Left renal pelvis (tissue), 4 donors: ENCODE measurements at regions not wholly inside any gene's neighbourhood (a gene's known extent, or its start where the extent isn't known, plus 50 kb on each side); places are given as distances from the start of the nearest gene placed in this dataset.
A peak's percentile ranks its signal among the peaks of the same experiment; 100 is the strongest.
"Not testable (repeated sequence)": the region's sequence is repeated elsewhere in the genome, so short reads cannot be mapped to it uniquely, and the experiment has no call there.

ENCODE experiments used
- DNase-seq, 4 donors: peaks; one replicate each; pipeline ENCODE4 v3.0.0-alpha.2; 2013; ENCODE audit warnings: low read depth in 4 of 4, low spot score in 3 of 4

DNA sequence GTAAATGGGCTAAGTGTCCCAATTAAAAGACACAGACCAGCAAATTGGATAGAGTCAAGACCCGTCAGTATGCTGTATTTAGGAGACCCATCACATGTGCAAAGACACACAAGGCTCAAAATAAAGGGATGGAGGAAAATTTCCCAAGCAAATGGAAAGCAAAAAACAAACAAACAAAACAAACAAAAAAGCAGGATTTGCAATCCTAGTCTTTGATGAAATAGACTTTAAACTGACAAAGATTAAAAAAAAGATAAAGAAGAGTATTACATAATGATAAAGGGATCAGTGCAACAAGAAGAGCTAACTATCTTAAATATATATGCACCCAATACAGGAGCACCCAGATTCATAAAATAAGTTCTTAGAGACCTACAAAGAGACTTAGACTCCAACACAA is 429.6 kb downstream of the MAT2B start:
- DNase-seq = not testable (repeated sequence)

DNA sequence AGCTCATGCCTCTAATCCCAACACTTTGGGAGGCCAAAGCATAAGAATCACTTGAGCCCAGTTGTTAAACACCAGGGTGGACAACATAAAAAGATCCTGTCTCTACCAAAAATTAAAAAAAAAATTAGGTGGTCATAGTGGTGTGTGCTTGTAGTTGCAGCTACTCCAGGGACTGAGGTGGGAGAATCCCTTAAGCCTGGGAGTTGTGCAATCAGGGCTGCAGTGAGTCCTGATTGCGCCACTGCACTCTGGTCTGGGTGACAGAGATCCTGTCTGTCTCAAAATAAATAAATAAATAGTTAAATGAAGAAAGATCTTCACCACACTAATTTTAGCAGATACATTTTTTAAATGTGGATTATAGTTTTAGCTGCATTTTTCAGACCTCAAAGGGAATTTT is 433.2 kb downstream of the MAT2B start:
- DNase-seq = no peak

DNA sequence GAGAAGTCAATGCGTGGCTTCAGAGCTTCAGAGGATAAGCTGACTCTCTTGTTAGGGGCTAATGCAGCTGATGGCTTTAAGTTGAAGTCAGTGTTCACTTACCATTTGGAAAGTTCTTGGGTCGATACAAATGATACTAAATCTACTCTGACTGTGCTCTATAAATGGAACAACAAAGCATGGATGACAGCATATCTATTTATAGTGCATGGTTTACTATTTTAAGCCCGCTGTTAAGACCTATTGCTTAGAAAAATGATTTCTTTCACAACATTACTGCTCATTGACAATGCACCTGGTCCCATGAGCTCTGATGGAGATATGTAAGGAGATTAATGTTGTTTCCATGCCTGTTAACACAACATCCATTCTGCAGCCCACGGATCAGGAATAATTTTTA is 435.7 kb downstream of the MAT2B start:
- no peak for DNase-seq

DNA sequence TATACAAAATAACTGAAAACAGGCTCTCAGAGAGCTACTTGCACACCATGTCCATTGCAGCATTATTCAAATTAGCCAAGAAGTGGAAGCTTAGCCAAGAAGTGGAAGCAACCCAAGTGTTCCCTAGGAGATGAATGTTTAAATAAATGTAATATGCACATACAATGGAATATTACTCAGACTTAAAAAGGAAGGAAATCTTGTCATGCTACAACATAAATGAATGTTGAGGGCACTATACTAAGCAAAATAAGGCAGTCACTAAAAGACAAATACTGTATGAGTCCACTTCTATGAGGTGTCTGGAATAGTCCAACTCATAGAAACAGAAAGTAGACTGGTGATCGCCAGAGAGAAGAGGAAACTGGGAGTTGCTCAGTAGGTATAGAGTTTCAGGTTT is 438.1 kb downstream of the MAT2B start:
- DNase-seq = no peak

DNA sequence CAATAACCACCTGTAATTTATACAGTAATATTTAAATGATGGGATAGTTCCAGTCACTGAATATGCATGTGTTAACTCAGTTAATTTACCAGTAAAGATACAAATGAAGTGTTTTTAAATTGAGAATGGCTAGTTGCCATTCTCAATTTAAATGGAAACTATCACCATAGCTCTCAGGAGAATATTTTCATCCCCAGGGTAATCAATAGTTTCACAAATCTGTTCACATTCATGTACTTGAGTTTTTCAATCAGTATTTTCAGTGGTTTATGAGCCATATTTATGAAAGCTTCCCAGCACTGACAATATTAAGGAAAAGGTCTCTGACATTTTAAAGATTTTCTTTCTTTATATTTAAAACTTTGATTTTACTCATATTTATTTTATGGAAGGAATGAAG is 439.3 kb downstream of the MAT2B start:
- DNase-seq = no peak

DNA sequence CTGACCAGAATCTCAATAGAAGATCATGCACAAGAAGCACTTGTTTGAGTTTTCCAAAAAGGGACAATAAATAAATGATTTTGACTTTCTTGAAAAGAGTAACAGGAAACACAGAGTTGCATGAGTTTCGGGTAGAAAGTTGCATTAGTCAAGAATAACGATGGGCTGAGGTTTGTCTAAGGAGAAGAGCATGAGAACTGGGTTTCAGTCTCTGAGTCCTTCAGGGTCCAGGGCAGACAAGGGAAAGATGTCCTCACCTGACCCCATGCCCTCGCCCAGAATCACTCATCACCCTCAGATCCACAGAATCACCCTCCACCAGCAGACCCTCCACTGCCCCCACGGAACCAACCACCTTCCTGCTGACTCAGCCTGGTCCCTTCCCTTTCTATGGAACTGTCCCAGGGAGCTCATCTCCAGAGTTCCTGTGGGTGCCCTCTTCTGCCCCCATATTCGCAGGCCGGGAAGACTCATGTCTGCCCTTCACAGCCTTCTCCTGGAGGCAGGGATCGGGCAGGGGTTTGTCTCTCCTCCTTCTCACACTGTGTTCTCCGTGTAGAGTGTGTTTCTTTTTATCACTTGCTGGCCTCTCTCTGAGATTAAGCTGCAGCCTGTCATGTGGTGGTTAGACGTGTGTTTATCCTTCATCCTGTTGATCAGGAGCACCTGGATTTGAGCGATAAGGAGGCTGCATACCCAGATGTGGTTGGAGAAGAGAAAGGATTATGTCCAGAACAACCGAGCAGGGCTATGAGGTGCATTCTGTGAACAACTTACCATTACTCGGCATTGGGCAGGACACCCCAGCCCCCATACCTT is 442.6 kb downstream of the MAT2B start:
- no peak for DNase-seq

DNA sequence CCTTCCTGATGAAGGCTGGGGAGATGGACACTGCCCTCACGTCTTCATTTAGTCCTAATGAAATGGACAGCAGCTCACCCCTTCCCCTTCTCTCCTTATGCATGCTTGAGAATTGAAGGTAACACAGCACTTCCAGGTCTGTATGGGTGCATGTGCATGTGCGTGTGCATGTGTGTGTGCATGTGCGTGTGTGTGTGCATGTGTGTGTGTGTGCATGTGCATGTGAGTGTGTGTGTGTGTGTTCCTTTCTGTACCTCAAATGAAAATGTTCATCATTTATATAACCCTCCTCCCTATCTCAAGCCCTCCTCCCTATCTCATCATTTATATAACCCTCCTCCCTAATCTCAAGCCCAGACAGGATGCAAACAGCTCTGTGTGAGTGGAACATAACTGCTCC is 444.8 kb downstream of the MAT2B start:
- DNase-seq = no peak

DNA sequence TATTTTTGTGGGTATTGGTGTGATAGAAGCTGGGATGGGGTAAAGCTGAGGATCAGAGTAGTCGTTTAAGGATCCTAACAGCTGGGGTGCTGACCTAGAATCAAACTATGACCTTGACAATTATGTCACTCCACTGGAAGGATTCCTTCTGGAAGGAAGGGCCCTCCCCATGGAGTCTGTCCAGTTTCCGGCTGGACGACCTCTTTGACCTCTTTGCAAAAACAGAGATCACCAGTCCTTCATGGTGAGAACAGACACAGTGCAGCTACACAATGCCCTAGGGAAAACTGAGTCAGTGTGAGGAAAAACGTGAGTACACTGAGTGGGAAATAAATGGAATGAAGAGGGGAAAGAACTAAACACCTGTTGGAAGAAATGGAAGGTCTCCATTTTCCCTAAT is 445.6 kb downstream of the MAT2B start:
- DNase-seq = no peak

DNA sequence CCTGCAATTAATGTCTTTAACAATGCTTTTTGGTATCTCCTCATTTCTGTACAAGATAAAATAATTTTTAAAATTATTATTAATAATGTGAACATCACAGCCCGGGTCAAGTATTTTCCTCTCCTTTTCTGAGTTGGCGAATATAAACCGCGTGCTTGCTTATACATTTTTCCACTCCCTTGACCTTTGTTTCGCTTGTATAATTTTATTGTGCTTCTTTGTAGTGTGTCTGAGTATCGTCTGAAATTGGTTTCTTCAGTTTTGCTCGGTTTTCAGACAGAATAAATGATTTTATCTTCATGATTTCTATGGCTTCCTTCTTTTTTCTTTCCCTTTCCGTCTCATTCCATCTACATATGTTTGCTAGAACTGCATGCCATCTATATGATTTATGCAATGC is 448.5 kb downstream of the MAT2B start:
- no peak for DNase-seq

DNA sequence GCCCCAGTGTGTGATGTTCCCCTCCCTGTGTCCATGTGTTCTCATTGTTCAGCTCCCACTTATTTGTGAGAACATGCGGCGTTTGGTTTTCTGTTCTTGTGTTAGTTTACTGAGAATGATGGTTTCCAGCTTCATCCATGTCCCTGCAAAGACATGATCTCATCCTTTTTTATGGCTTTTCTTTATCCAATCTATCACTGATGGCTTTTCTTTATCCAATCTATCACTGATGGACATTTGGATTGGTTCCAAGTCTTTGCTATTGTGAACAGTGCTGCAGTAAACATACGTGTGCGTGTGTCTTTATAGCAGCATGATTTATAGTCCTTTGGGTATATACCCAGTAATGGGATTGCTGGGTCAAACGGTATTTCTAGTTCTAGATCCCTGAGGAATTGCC is 455.8 kb downstream of the MAT2B start:
- not testable (repeated sequence) for DNase-seq

DNA sequence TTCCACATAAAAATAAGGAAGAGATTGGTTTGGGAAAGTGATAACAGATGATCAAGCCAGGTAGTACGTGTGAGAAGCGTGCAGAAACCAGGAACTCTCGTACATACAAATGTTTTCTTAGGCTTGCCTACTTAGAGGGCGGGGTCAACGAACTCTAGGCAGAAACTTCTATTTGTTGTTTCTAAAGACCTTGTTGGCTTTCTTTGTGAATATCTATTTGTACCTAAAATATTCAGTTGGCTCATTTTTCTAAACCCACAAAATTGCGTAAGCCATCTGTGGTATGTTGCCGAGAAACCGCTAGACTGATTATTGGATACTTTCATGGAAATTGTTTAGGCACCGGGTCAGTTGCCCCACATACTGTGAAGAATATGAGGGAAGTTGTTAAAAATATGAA is 458.5 kb downstream of the MAT2B start:
- DNase-seq = no peak

DNA sequence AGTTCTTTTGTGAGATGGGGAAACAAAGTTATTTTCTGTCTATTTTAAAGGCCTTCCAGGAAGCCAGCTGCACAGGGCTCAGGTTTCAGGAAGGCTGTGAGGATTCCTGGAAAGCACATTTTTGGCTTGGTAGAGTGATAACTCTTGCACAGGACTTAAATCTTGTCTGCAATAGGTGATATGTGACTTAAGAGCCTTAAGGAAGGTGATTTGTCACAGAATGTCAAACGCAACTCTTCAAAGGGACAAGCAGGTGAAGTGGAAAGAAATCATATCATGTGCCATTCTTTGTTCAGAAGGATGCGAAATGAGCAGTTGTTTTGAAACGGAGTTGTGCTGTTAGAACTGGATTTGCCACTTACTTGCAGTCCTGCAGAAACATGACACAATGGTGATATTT is 459.3 kb downstream of the MAT2B start:
- DNase-seq = peak; percentile 10 to 56 (median 36)

DNA sequence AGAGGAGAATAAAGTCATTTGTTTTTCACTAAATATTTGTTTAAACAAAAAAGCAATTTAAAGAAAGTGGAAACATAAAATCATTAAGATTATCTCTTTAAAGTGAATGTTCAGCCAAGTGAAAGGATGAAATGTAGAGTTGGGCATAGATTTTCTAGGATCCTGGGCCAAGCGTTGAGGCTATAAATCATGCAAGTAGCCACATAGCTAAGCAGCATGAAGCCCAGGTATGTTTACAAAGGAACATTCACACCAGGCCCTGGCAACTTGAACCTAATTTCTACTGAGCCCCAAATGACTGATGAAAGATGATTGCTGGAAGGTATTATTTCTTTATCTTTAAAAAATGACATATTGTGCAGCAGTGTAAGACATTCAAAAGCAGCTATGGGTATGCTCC is 461.8 kb downstream of the MAT2B start:
- no peak for DNase-seq

DNA sequence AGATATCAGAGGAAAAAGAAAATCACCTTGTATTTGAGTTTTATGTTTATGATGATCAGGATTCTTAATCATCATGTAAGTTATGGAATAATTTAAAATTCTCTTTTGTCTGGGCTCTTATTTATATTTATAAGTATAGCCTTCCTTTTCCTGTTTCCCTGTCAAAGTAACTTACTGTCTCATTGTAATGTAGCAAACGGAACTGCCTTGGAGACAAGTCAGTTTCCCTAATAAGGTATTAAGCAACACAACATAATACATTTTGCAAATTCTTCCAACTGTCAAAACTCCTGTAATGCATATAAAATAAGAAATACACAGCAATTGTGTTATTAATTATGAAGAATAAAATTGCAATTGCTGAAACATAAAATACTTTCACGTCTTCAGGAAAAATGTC is 463.2 kb downstream of the MAT2B start:
- no peak for DNase-seq

DNA sequence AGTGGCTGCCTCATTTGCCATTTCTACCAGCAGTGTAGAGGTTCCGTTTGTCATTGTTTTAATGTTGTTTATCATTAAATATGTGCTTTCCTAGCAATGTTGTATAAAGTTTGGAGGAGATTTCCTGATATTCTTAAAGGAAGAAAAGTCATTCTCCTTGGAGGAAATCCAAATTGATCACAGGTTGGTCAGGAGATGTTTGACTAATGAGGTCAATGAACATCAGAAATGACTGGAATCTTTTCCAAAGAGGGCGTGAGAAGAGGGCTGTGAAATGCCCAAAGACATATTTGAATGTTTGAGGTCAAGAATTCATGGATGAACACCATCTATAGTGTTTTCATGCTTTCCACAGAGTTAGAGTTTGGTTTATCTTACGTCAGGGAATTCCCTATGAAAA is 471.3 kb downstream of the MAT2B start:
- DNase-seq = no peak

DNA sequence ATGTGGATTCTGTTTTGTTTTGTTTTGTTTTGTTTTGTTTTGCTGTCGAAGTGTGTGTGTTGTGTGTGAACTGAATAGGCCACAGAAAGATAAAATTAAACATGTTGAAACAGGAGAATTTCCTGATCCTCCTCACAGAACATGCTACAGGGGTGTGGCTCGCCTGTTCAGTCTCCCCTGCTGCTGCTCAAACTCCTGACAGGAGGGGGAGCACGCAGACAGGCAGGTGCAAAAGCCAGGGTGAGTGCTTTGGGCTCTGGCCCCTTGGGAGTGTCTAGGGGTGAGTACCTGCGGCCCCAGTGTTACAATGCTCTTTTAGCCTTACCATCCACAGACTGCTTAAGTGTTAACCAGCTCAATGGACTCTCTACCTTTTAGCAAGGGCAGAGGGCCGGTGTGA is 473.5 kb downstream of the MAT2B start:
- DNase-seq = no peak

DNA sequence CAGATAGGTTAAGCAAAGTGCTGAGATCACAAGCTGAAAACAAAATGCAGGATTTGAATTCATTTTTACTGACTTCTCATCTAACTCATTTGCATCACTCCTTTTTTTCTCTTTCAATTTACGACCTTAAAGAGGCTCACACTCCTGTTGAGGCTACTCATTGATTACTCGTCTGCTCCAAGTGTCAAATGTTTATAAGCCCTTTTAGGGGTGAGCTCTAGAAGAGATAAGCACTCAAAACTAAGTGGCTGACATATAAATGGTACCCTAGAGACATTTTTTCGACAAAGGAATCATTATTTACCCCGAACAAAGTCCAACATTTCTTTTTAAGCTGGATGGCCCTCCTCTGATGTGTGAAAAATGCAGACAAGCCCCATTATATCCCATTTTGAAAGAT is 483.1 kb downstream of the MAT2B start:
- DNase-seq = no peak

DNA sequence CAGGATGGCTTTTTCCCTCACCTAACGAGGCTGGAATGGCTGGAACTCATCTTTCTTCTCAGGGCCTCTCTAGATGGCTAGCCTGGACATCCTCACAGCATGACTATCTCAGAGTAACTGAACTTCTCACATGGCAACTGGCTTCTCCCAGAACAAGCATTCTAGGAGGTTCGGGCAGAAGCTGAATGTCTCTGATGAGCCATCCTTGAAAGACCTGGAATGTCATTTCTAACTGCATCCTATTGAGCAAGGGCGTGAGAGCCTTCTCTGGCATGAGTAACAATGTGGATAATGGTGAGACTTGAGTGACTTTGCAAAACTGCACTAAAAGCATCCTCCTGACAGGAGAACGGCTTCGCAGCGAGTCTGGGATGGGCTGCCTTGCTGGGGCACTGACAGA is 487.7 kb downstream of the MAT2B start:
- DNase-seq = no peak

DNA sequence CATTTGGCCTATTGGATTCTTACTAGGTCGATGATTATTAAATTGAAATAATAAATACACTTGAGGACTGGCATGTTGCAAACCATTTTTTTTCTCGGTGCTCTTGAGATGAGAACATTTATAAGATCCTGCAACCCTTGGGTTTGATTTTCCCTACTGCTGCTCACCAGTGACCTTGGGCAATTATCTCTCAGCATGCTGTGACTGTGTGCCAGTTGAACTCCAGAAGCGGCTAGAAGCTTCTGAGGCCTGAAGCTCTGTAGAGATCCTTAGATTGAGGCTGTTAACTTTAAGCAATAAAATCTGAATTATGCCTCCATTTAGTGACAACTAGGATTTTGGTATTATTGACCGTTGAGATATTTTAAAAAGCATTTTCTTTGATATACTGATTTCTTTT is 489.8 kb downstream of the MAT2B start:
- DNase-seq = no peak

DNA sequence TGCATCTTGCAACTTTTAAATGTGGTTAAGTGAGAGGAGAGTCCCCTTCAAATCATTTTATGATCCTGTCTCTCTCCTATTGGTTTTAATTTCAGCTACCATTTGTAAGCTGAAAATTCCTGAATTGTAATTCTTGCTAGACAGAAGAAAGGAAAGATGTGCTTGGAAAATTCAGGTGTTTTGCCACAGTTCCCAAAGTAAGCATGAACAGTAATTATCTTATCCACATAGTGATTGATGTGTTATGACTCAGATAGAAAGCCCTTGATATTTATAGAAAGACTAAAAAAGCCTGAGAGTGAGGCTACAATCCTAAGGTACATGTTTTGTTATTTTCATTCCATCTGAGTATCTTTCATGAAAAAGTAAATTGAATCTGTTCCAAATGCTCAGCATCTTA is 492.5 kb downstream of the MAT2B start:
- DNase-seq = no peak

DNA sequence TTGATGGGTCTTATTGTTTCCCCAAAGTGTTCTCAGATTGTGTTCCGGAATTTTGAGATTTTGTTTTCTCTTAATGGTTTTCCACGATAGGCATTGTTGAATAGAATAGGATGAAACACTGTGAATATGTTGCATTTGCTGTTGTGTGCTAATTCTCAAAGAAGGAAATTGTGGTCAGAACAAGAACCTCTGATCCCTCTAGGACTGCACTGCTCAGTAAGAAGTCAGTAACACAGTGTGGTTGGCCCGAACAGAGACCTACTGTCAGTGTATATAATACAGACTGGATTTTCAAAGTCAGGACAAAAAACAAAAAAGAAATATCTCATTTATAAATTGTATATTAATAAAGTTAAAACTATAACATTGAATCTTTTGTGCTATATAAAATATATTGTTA is 494.8 kb downstream of the MAT2B start:
- no peak for DNase-seq

DNA sequence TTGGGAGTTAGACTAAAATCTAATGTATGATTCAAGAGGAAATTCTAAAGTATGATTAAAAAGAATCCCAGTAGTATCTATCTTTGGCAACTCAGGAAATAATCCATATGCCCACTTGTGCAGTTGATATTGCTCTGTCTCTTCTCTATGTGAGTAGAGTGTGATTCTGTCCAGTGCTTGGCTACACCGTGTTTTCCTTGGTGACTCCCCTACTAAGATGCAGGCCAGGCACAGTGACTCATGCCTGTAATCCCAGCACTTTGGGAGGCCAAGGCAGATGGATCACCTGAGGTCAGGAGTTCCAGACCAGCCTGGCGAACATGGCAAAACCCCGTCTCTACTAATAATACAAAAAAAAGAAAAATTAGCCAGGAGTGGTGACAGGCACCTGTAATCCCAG is 495.4 kb downstream of the MAT2B start:
- DNase-seq = no peak

DNA sequence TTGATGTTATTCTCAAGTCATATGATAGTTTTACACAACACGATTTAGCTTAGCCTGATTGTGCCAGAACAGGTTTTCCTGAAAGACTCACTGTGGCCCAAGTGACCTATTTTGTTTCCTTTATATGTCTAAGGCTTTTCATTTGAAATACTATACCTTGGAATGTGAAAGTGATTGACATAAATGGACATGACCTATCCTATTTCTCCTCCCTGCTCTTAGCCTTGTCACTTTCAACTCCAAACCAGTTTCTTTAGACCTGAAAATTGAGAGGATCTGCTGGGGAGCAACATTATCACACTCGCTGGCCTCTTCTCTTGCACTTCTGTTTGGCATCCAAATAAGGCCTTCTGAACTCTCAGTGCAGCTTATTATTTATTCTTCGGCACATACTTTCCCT is 496.8 kb downstream of the MAT2B start:
- peak in 3 of 4 donors; percentile 20 to 61 (median 33) for DNase-seq
